A673 (cell line): ENCODE measurements at regions not wholly inside any gene's neighbourhood (a gene's known extent, or its start where the extent isn't known, plus 50 kb on each side); places are given as distances from the start of the nearest gene placed in this dataset.

Source experiments
- BruUV-seq: library from RNA; stranded (reverse); fragments of 400-500 nt; replicated peaks from 2 replicates; lab custom pipeline; 2021; lab: Mats Ljungman, UMichigan
- CTCF ChIA-PET: fragments of 300-600 bp; sonication (Branson Sonifier 250); formaldehyde crosslinking; loops from one replicate; lab custom pipeline; 2022; ENCODE audit warnings: antibody characterized with exemption; lab: Charles Lee
- POLR2A ChIA-PET: fragments of 300-600 bp; sonication (Branson Sonifier 250); formaldehyde crosslinking; loops from one replicate; lab custom pipeline; 2022; ENCODE audit warnings: antibody characterized with exemption; ENCODE audit not compliant: low non-redundant PET; lab: Charles Lee
- DNase-seq: peaks from one replicate; pipeline ENCODE4 v3.0.0-alpha.2; 2015; ENCODE audit warnings: low spot score
- H3K27ac ChIP-seq: fragments of 200-600 bp; sonication (generic); 2 replicates; pipeline ENCODE4 v1.5.1; 2016; ENCODE audit warnings: mixed run types, low read depth, mild to moderate bottlenecking, mixed read lengths, antibody characterized with exemption, low read length; ENCODE audit not compliant: poor library complexity, severe bottlenecking
- H3K27me3 ChIP-seq: fragments of 200-600 bp; sonication (generic); replicated peaks from 2 replicates; pipeline ENCODE4 v1.6.1; 2017; ENCODE audit warnings: mixed run types, low read depth, mild to moderate bottlenecking, mixed read lengths, antibody characterized with exemption, low read length; ENCODE audit not compliant: insufficient read depth, poor library complexity
- H3K36me3 ChIP-seq: fragments of 200-600 bp; sonication (generic); 2 replicates; pipeline ENCODE4 v1.6.1; 2016; ENCODE audit warnings: mixed run types, mild to moderate bottlenecking, mixed read lengths, antibody characterized with exemption, low read length; ENCODE audit not compliant: insufficient read depth, poor library complexity, severe bottlenecking
- H3K4me1 ChIP-seq: fragments of 200-600 bp; sonication (generic); 2 replicates; pipeline ENCODE4 v1.6.1; 2017; ENCODE audit warnings: mixed run types, mild to moderate bottlenecking, mixed read lengths, antibody characterized with exemption, low read length; ENCODE audit not compliant: insufficient read depth, poor library complexity, severe bottlenecking
- H3K4me3 ChIP-seq: fragments of 200-600 bp; sonication (generic); 2 replicates; pipeline ENCODE4 v1.5.1; 2016; ENCODE audit warnings: low read depth, mixed run types, mild to moderate bottlenecking, mixed read lengths, low read length; ENCODE audit not compliant: poor library complexity, severe bottlenecking
- H3K9me3 ChIP-seq: fragments of 200-600 bp; sonication (generic); 2 replicates; pipeline ENCODE4 v1.6.1; 2016; ENCODE audit warnings: mixed run types, low read depth, mild to moderate bottlenecking, mixed read lengths, antibody characterized with exemption, low read length; ENCODE audit not compliant: poor library complexity, severe bottlenecking
- CTCF ChIP-seq: fragments of 300-800, 200-600 bp; sonication (generic); conservative IDR thresholded peaks from 2 replicates; pipeline ENCODE4 v1.5.1; 2017; ENCODE audit warnings: low read depth, mild to moderate bottlenecking, antibody characterized with exemption, low read length, moderate library complexity, mixed read lengths
- EZH2 ChIP-seq: fragments of 200-600 bp; sonication (generic); IDR thresholded peaks from 2 replicates; pipeline ENCODE4 v1.6.1; 2017; ENCODE audit warnings: borderline replicate concordance, low read depth, mild to moderate bottlenecking, mixed read lengths, antibody characterized with exemption, low read length; ENCODE audit not compliant: poor library complexity, severe bottlenecking
- intact Hi-C: fragments of 100-400 bp; cut with micrococcal nuclease; formaldehyde crosslinking; loops from one replicate; pipeline ENCODE4 v1.10.0; 2022; ENCODE audit not compliant: unreplicated experiment

GRCh38 chr5:29879401-29879800 is 1314.1 kb upstream of the CDH6 start:
- BruUV-seq = no TSS peak
- no peaks in the 10 kb centered on the region for H3K9me3 ChIP-seq
- TF ChIP-seq EZH2 = no peak
- TF ChIP-seq CTCF = no peak
- no peak overlapping the region for H3K27ac ChIP-seq
- no peak overlapping the region for H3K4me3 ChIP-seq
- intact Hi-C loops = no loop called here
- no peak for DNase-seq
- no peaks in the 10 kb centered on the region for H3K27me3 ChIP-seq
- POLR2A ChIA-PET = no interaction called here
- CTCF ChIA-PET = no interaction called here
- H3K4me1 ChIP-seq = no peaks in the 10 kb centered on the region
- H3K36me3 ChIP-seq = no peaks in the 10 kb centered on the region

- no peak for DNase-seq
- Histone ChIP-seq H3K4me1 (no peaks in the 10 kb centered on the region), H3K27me3 (no peaks in the 10 kb centered on the region), H3K9me3 (no peaks in the 10 kb centered on the region), H3K36me3 (no peaks in the 10 kb centered on the region), H3K27ac (no peak overlapping the region), H3K4me3 (no peak overlapping the region)
- ChIA-PET CTCF (no interaction called here), POLR2A (no interaction called here)
- TF ChIP-seq CTCF = no peak
- TF ChIP-seq EZH2 = no peak
- no TSS peak for BruUV-seq
- intact Hi-C loops = no loop called here
These were observed 1314.9 kb upstream of the CDH6 start for GRCh38 chr5:29878599-29878998.

GRCh38 chr5:29867155-29867554 is 1326.3 kb upstream of the CDH6 start:
- no peak for TF ChIP-seq EZH2
- no peak for TF ChIP-seq CTCF
- CTCF ChIA-PET = no interaction called here
- POLR2A ChIA-PET = no interaction called here
- Histone ChIP-seq H3K27ac (no peak overlapping the region), H3K4me1 (no peaks in the 10 kb centered on the region), H3K4me3 (no peak overlapping the region), H3K36me3 (no peaks in the 10 kb centered on the region), H3K27me3 (no peaks in the 10 kb centered on the region), H3K9me3 (no peaks in the 10 kb centered on the region)
- intact Hi-C loops = no loop called here
- no peak for DNase-seq
- no TSS peak for BruUV-seq
